ENCODE measurements at regions not wholly inside any gene's neighbourhood (a gene's known extent, or its start where the extent isn't known, plus 50 kb on each side); places are given as distances from the start of the nearest gene placed in this dataset.

DNA sequence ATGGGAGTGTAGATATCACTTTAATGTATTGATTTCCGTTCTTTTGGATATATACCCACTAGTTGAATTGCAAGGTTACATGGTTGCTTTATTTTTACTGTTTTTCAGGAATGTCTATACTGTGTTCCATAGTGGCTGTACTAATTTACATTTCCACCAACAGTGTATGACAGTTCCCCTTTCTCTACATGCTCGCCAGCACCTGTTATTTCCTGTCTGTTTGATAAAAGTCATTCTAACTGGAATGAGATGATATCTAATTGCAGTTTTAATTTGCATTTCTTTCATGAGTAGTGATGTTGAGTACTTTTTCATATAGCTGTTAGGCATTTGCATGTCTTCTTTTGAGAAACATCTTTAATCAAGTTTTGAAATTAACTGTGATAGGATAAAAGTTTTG lies 818.6 kb downstream of the SLITRK6 start:
- FAIRE-seq (no peak), DNase-seq (ENCODE audit: insufficient read length) (no peak)
- no peak for TF ChIP-seq TAF1 (IDR thresholded peaks at IDR 0.05; ENCODE audit: borderline replicate concordance, low read depth, low read length)
- TF ChIP-seq POLR2AphosphoS5 (IDR thresholded peaks at IDR 0.05; ENCODE audit: low read depth, low read length), result no peak
- TF ChIP-seq POLR2A (IDR thresholded peaks at IDR 0.05; ENCODE audit: low read depth, low read length), result no peak

DNA sequence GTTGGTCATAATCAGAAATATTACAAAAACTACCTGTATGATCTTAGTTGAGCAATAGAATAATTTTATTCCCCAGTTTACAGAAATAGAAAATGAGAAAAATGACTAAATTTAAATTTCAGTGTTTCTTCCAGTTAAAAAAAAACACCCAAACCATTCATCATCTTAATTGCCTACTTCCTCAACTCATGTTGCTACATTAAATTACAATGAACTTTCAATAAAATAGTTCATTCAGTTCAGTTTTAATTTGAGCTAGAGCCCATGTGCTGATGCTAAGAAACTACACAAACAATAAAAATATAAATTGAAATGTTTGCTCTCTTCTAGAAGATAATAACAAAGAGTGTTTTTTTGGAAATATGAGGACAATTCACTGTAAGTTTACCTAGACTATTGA lies 820.4 kb downstream of the SLITRK6 start:
- FAIRE-seq (no peak), DNase-seq (ENCODE audit: insufficient read length) (no peak)
- TF ChIP-seq POLR2AphosphoS5 (IDR thresholded peaks at IDR 0.05; ENCODE audit: low read depth, low read length), result no peak
- TF ChIP-seq POLR2A (IDR thresholded peaks at IDR 0.05; ENCODE audit: low read depth, low read length), result no peak
- no peak for TF ChIP-seq TAF1 (IDR thresholded peaks at IDR 0.05; ENCODE audit: borderline replicate concordance, low read depth, low read length)

DNA sequence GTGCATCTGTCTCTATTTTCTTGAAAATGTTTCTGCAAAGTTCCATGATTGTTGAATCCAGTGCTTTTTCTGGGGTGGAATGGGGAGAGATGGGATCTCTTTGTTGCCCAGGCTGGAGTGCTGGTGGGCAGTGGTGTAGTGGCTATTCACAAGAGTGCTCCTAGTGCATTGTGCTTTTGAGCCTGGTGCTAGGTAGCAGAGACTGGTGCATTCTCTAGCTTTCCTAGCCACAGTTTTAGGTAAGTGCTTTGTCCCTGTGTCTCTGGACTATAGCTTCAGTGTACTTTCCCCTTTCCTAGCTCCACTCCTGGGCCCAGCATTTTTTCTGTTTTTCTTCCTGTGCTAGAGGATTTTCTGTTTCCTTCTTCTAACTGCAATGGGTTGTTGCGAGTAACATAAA lies 825.6 kb downstream of the SLITRK6 start:
- no peak for TF ChIP-seq POLR2A (IDR thresholded peaks at IDR 0.05; ENCODE audit: low read depth, low read length)
- no peak for TF ChIP-seq POLR2AphosphoS5 (IDR thresholded peaks at IDR 0.05; ENCODE audit: low read depth, low read length)
- TF ChIP-seq TAF1 (IDR thresholded peaks at IDR 0.05; ENCODE audit: borderline replicate concordance, low read depth, low read length), result no peak
- FAIRE-seq, result peak; percentile 17
- DNase-seq (ENCODE audit: insufficient read length), result no peak

DNA sequence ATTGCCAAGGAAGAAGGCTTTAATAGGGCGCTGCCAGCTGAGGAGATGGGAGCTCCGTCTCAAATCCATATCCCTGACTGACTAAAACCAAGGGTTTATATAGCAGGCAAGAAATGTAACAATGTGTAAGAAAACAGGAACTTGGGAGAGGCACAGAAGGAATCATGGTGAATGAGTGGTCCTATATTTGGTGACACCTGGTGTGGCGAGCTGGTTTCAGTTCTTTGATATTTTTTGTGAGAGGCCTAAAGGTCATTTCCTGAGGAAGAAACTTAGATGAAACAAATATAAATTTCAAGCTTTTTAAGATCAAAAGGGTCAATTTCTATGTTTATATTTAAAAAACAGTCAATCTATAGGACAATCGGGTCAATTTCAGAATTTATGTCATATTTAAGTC lies 826.3 kb downstream of the SLITRK6 start:
- DNase-seq (ENCODE audit: insufficient read length) (no peak), FAIRE-seq (no peak)
- TF ChIP-seq POLR2AphosphoS5 (IDR thresholded peaks at IDR 0.05; ENCODE audit: low read depth, low read length) (no peak), POLR2A (IDR thresholded peaks at IDR 0.05; ENCODE audit: low read depth, low read length) (no peak), TAF1 (IDR thresholded peaks at IDR 0.05; ENCODE audit: borderline replicate concordance, low read depth, low read length) (no peak)

DNA sequence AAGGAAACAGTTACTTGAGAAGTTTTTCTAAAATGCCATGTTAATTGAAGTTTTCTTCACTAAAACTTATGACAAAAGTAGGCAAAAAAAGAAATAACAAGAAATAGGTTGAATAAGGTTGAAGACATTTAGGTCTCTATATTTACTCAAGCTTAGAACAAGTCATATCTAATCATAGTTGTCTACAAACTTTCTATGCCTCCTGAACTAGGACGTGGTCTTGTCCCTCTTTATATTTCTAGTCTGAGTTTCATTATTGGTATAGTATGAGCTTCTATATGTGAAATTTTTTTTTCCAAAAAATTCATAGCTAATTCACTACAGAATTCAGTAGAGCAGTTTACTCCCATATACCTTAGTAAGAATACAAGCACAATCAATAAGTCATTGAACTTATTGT lies 836.4 kb downstream of the SLITRK6 start:
- DNase-seq (ENCODE audit: insufficient read length), result no peak
- FAIRE-seq, result no peak
- no peak for TF ChIP-seq POLR2A (IDR thresholded peaks at IDR 0.05; ENCODE audit: low read depth, low read length)
- TF ChIP-seq POLR2AphosphoS5 (IDR thresholded peaks at IDR 0.05; ENCODE audit: low read depth, low read length), result no peak
- no peak for TF ChIP-seq TAF1 (IDR thresholded peaks at IDR 0.05; ENCODE audit: borderline replicate concordance, low read depth, low read length)

DNA sequence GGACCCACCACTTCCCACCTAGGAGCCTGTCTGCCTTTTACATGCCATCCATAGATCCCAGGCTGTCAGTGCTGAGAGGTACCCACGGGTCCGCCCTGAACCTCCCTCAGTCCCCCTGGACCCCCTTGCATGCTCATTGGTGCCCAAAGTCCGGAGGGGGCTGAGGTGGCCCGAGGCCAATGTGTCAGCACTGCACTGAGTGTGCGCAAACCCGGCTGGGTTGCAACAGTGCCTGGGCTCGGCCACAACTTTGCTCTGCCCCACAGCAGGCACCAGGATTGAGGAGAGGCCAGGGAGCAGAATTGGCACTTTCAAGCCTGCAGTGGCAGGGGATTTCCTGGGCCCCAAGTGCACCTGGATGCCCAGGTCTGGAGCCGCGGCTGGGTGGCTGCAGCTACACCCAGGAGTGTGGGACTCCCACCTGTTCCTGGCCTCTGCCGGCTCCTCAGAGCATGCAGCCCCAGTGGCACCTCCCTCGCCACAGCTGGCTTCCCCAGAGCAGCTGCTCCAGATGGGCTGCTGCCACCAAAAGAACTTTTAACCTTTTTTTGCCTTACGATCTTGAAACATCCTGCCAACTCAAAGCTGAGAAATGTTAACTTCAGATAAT lies 837.0 kb downstream of the SLITRK6 start:
- no peak for DNase-seq (ENCODE audit: insufficient read length)
- no peak for TF ChIP-seq POLR2AphosphoS5 (IDR thresholded peaks at IDR 0.05; ENCODE audit: low read depth, low read length)
- no peak for TF ChIP-seq POLR2A (IDR thresholded peaks at IDR 0.05; ENCODE audit: low read depth, low read length)
- TF ChIP-seq TAF1 (IDR thresholded peaks at IDR 0.05; ENCODE audit: borderline replicate concordance, low read depth, low read length), result no peak
- FAIRE-seq, result no peak

DNA sequence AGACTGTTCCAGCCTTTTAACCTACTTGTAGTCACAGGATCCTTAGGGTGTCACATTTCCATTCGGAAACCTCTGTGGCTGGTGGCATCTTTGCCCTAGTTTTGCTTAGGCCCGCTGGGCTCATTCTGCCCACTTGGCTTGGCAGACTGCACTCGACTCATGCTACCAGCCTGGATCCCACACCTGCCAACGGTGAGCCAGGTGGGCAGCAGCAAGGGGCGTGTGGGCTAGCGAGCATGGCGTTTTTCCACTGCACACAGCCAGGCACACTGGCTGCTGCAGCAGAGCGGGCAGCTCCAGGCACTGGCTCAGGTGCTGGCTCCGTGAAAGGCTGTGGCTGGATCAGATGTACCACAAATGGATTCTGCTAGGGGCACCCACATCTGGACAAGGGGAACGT lies 838.2 kb downstream of the SLITRK6 start:
- DNase-seq (ENCODE audit: insufficient read length) (no peak), FAIRE-seq (no peak)
- TF ChIP-seq POLR2A (IDR thresholded peaks at IDR 0.05; ENCODE audit: low read depth, low read length) (no peak), TAF1 (IDR thresholded peaks at IDR 0.05; ENCODE audit: borderline replicate concordance, low read depth, low read length) (no peak), POLR2AphosphoS5 (IDR thresholded peaks at IDR 0.05; ENCODE audit: low read depth, low read length) (no peak)

DNA sequence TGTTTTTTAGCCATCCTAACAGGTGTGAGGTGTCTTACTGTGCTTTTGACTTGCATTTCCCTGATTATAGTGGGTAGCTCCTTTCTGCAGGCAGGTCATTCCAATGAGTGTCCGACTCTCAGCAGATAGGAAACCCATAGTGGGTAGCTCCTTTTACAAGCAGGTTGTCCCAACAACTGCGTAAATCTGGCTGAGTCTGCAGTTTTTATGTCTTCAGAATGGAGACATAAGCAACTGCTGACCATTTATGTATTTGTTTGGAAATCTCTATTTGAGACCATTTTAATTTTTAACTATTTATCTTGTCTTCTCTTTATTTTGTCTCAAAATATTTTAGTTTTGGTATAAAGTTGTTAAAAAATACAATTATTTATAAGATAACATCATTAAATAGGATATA lies 839.4 kb downstream of the SLITRK6 start:
- DNase-seq (ENCODE audit: insufficient read length), result no peak
- TF ChIP-seq POLR2AphosphoS5 (IDR thresholded peaks at IDR 0.05; ENCODE audit: low read depth, low read length) (no peak), TAF1 (IDR thresholded peaks at IDR 0.05; ENCODE audit: borderline replicate concordance, low read depth, low read length) (no peak), POLR2A (IDR thresholded peaks at IDR 0.05; ENCODE audit: low read depth, low read length) (no peak)
- no peak for FAIRE-seq

DNA sequence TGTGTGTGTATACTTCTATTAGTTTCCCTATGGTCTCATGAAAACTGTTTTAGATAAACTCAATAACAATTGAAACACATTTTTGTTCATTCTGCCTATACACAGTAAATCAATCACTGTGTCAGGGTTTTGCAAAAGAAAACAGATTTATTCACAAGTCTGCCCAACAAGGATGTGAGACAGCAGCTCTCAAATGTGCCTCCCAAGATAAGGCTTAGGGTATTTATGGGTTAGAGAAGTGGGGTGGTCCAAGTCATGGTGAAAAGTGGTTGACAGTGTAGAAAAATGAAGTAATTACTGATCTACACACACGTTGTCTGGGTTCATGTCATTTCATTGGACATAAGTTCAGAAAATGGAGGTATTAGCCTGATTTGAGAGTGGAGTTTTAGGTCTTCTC lies 844.6 kb downstream of the SLITRK6 start:
- TF ChIP-seq POLR2A (IDR thresholded peaks at IDR 0.05; ENCODE audit: low read depth, low read length), result no peak
- TF ChIP-seq POLR2AphosphoS5 (IDR thresholded peaks at IDR 0.05; ENCODE audit: low read depth, low read length), result no peak
- TF ChIP-seq TAF1 (IDR thresholded peaks at IDR 0.05; ENCODE audit: borderline replicate concordance, low read depth, low read length), result no peak
- FAIRE-seq, result no peak
- DNase-seq (ENCODE audit: insufficient read length), result no peak

DNA sequence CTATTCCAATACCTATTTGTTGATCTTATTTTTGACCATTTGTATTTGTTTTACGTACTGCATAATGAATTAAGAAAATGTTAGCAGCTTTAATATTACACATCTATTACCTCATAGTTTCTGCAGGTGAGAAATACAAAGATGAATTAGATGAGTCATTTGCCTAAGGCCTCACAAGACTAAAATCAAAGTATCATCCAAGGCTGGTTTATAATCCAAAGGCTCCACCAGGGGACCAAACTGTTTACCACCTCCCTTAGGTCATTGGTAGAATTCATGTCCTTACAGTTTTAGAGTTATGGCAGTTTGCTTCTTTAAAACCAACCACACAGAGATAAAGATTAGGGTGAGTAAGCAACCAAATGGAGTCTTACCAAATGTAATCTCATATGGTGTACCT lies 848.1 kb downstream of the SLITRK6 start:
- FAIRE-seq, result no peak
- no peak for DNase-seq (ENCODE audit: insufficient read length)
- TF ChIP-seq POLR2A (IDR thresholded peaks at IDR 0.05; ENCODE audit: low read depth, low read length), result no peak
- no peak for TF ChIP-seq POLR2AphosphoS5 (IDR thresholded peaks at IDR 0.05; ENCODE audit: low read depth, low read length)
- TF ChIP-seq TAF1 (IDR thresholded peaks at IDR 0.05; ENCODE audit: borderline replicate concordance, low read depth, low read length), result no peak

DNA sequence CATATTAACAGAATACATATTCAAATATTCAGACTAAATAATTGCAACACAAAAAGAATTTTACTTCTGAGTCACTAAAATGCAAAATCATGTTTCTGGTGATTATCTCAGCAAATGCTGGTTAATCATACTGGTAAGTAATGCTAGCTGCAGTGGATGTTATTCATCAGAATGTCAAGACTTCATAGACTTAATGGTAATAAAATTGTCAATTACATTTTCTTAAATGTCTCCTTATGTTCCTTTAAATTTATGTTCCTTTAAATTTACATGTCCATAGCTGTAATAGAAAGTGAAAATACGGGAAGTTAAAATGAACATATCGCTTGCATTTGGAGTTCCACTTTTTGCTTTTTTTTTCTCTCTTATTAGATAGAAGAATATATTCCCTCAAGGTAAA lies 853.0 kb downstream of the SLITRK6 start:
- no peak for FAIRE-seq
- no peak for DNase-seq (ENCODE audit: insufficient read length)
- TF ChIP-seq POLR2A (IDR thresholded peaks at IDR 0.05; ENCODE audit: low read depth, low read length) (no peak), POLR2AphosphoS5 (IDR thresholded peaks at IDR 0.05; ENCODE audit: low read depth, low read length) (no peak), TAF1 (IDR thresholded peaks at IDR 0.05; ENCODE audit: borderline replicate concordance, low read depth, low read length) (no peak)

DNA sequence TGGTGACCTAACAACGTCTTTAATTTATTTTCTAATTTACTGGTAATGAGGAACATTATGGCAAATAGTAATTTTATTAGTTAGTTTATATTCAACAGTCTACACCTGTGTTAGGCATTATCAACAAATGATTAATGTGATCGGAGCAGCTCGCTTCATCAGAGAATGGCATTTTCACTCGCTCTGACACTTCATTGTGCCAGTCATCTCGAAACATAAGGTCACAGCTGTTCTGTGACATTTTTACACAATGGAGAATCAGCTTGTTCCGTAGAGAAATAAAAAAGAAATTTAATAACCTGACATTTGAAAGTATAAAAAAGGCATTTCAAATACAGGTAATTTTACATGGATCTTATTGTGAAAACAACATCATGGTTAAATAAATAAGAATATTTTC lies 858.4 kb downstream of the SLITRK6 start:
- no peak for TF ChIP-seq TAF1 (IDR thresholded peaks at IDR 0.05; ENCODE audit: borderline replicate concordance, low read depth, low read length)
- TF ChIP-seq POLR2AphosphoS5 (IDR thresholded peaks at IDR 0.05; ENCODE audit: low read depth, low read length), result no peak
- TF ChIP-seq POLR2A (IDR thresholded peaks at IDR 0.05; ENCODE audit: low read depth, low read length), result no peak
- no peak for FAIRE-seq
- no peak for DNase-seq (ENCODE audit: insufficient read length)
